Epidermal melanocyte (primary cell): ENCODE measurements at regions not wholly inside any gene's neighbourhood (a gene's known extent, or its start where the extent isn't known, plus 50 kb on each side); places are given as distances from the start of the nearest gene placed in this dataset.
"Not testable (repeated sequence)": the region's sequence is repeated elsewhere in the genome, so short reads cannot be mapped to it uniquely, and the experiment has no call there.

ENCODE experiments used
- DNase-seq: peaks from one replicate; pipeline ENCODE4 v3.0.0; 2011; ENCODE audit warnings: low spot score; ENCODE audit not compliant: insufficient read length

- no peak for DNase-seq
These were observed 579.7 kb upstream of the ARID1B start for GRCh38 chr6:156197513-156197912.

DNA sequence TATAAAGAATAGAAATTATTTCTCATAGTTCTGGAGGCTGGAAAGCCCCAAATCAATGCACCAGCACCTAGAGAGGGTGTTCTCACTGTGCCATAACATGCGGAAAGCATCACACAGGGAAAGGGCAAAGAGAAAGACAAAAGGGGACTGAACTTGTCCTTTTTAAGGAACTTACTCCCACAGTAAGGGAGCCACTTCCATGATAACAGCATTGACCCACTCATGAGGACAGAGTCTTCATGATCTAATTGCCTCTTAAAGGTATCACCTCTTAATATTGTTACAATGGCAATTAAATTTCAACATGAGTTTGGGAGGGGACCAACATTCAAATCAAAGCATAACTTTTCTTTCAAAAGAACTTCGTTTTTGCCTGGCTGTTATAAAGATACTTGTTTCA is 582.2 kb upstream of the ARID1B start:
- DNase-seq = no peak

DNA sequence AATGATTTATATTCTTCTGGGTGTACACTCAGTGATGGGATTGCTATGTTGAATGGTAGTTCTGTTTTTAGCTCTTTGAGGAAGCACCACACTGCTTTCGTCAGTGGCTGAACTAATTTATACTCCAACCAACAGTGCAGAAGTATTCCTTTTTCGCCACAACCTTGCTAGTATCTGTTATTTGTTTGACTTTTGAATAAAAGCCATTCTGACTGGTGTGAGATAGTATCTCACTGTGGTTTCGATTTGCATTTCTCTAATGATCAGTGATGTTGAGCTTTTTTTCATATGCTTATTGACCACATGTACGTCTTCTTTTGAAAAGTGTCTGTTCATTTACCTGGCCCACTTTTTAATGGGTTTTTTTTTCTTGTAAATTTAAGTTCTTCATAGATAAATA is 583.8 kb upstream of the ARID1B start:
- no peak for DNase-seq

GRCh38 chr6:156191895-156192294 is 585.3 kb upstream of the ARID1B start:
- no peak for DNase-seq

DNA sequence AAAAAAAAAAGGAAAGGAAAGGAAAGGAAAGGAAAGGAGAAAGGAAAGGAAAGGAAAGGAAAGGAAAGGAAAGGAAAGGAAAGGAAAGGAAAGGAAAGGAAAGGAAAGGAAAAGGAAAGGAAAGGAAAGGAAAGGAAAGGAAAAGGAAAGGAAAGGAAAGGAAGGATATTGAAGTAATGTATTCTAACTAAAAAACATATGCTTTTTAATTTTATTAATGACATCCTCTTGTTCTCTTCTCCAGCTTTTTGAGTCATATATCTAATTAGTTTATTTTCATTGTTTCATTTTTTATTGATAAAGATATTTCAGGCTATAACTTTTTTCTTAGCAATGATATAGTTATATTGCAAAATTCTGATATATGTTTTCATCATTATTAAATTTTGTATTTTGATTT is 585.8 kb upstream of the ARID1B start:
- DNase-seq = not testable (repeated sequence)

GRCh38 chr6:156190270-156190669 is 586.9 kb upstream of the ARID1B start:
- DNase-seq = no peak

DNA sequence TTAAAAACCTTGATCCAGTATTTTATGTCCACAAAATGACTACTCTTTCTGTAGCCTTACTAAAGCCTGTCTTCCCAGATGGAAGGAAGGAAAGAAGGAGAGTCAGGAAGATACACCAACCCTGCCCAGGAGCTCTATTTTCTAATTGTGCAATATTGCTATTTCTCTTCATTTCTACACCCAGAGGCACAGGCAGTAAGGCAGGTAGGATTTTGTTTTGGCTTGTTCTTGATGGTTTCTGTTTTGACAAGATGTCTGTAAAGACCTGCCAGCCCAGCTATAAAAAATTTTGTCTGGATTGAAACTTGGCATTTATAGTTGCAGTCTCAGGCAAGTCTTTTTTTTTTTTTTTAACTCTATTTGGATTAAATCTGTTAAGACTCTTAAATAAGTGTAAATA is 587.5 kb upstream of the ARID1B start:
- DNase-seq = no peak

DNA sequence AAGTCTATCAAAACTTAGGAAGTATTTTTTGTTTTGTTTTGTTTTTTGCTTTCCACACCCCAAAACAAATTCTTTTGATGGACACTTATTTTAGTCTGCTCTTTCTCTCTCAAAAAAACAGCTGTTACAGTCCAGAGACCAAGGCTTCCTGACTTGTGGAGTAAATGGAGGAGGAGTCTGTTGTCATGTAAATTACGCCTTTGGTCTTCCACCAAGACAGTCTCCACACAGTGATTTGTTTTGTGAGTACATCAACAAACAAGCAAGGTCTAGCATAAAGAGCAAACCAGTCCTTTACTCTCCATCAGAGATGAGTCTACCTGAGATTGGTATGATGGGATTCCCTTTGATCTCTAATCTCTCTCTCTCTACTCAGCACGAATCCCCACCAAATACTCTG is 588.0 kb upstream of the ARID1B start:
- DNase-seq = no peak

DNA sequence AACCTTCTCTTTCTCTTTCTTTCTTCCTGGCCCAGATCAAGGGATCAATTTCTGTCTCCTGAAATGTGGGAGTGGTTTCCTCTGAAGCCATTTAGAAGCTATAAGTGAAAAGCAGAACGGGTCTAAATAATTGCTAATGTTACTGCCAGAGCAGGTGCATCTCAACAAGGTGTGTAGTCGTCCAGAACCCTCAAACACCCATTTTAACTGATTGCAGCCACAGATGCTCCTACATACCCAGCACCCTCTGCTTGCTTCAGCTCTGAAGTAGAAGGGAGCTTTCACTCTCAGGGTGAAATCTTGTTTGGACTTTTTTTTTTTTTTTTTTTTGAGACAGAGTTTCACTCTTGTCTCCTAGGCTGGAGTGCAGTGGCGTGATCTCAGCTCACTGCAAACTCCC is 592.1 kb upstream of the ARID1B start:
- no peak for DNase-seq

DNA sequence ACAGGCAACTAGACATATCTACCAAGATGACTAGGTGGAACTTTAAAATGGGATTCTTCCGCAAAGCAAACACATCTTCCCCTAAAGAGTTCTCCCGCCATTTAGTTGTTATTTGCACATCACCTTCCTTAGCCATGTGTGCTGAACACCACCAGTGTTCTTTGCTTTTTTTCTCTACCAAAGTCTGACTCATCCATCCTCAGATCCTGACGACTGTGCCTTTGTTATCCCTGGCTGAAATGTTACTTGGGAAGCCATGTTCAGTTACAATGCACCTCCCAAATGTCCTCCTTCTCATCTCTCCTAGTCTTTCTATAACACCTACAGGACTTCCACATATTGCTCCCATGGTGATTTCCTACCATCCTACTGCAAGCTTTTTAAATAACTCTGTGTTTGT is 593.5 kb upstream of the ARID1B start:
- no peak for DNase-seq

DNA sequence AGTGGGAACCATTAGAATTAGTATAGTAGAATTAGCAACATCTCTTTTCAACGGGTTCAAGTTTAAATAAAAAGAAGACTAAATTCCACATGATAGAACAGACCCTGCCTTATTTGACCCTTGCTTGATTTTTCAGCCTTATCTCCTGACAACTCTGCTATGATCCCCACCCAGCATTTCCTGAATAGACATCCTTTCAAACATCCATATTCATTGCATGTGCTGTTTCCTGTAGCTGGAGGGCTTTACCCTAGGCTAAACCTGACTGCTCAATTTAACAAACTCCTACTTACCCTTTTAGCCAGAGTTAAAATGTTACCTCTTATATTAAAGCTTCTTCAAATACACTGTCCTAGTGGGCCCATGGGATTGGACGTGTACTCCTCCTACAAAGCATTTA is 594.8 kb upstream of the ARID1B start:
- no peak for DNase-seq

DNA sequence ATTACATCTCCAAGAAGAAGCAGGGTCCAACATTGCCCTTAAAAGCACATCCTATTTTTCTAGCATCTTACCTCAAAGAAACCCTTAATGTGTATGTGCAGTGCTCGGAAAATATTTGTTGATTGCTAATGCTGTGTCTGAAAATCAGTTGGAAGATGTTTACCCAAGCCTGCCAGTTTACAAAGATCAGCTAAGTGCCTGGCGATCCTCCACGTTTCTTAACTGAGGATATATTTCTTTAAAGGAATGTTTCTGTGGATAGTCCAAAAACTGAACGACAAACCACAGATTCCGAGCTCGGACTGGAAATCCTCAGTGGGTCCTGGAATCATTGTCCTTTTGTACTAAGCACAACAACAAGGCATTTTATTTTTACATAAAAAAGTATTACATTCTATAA is 595.7 kb upstream of the ARID1B start:
- DNase-seq = no peak

- no peak for DNase-seq
These were observed 601.2 kb upstream of the ARID1B start for GRCh38 chr6:156175971-156176421.

DNA sequence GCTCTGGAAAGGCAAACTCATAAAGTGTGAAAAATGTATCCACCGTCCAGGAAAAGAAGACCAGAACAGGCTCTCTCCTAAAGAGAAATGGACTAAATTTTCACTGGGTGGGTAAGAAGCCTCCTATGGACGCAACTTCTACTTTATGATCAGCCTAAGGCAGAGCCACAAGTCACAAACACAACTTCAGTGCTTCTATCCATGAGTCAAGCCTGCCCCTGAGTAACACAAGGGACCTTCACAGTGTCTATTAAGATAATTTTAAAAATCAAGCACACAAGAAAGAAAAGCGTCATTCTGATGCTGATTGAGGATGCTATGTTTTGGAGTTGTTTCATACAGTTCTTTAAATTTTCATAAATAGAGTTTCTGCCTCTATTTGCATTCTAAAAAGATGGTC is 601.7 kb upstream of the ARID1B start:
- DNase-seq = no peak

GRCh38 chr6:156174031-156174890 is 602.9 kb upstream of the ARID1B start:
- no peak for DNase-seq

DNA sequence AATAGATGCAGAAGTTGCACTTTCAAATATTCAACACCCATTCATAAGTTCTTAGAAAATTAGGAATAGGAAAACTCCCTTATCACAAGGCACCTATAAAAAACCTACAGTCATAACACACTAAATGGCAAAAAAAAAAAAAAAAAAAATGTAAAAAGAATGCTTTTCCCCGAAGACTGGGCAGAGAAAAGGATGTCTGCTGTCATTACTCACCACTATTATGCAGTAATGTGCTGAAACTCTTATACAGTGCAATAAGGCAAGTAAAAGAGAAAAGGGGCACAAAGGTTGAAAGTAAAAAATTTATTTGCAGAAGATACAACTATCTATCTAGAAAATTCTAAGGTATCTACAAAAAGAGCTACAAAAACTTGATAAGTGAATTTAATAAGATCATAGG is 607.8 kb upstream of the ARID1B start:
- no peak for DNase-seq

DNA sequence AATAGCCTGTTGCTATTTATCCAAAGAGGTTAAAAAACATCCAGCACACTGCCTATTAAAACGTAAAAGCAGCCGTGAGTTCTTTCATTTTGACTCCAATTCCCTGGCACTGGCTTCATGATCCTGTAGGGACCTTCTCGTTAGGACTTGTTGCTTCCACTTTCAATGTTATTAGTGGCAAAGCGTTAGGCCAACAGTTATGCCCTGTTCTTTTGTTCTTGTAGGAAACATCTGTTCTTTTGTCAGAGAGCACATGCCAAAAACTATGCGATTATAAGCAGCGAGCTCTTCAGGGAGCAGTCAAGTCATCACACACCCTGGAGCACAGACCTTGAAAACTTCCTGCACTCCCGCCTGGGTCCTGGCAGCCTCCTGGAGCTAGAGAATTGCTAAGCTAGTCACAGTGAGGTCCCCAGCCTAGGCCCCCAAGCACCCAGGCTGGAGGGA is 609.5 kb upstream of the ARID1B start:
- no peak for DNase-seq

GRCh38 chr6:156167016-156167624 is 610.1 kb upstream of the ARID1B start:
- no peak for DNase-seq

- DNase-seq = no peak
These were observed 611.1 kb upstream of the ARID1B start for GRCh38 chr6:156166093-156166492.

- DNase-seq = no peak
These were observed 612.3 kb upstream of the ARID1B start for GRCh38 chr6:156164701-156165452.

DNA sequence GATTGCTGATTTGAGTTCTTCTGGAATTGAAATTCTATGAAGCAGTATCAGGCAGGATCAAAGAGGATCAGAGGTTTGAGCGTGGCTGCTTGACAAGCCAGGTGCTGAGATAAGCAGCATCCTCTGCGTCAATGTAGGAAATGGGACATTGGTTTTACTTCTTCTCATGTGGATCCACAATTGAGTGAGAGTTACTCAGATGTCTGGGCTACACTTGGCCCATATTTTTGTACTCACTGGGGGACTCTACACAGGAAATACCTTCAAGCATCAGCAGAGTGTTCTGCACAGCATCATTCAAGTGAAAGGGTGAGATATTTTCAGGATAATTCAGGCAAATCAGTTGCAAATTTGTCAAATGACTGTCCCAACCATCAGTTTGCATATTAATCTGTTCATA is 613.9 kb upstream of the ARID1B start:
- DNase-seq = no peak

- DNase-seq = no peak
These were observed 615.7 kb upstream of the ARID1B start for GRCh38 chr6:156161471-156161870.
